Vagina (tissue), 2 donors: ENCODE measurements at regions not wholly inside any gene's neighbourhood (a gene's known extent, or its start where the extent isn't known, plus 50 kb on each side); places are given as distances from the start of the nearest gene placed in this dataset.

ENCODE experiments used
- DNase-seq, 2 donors: peaks; one replicate each; pipeline ENCODE4 v3.0.0-alpha.2; 2017; ENCODE audit errors: extremely low spot score in 2 of 2
- H3K27ac ChIP-seq: fragments of 200-600 bp; sonication (generic); one replicate; pipeline ENCODE4 v1.5.1; 2019
- H3K27me3 ChIP-seq: fragments of 200-600 bp; sonication (generic); one replicate; pipeline ENCODE4 v1.5.1; 2019
- H3K36me3 ChIP-seq, 2 donors: fragments of 200-600 bp; sonication (generic); one replicate each; pipeline ENCODE4 v1.5.1; 2017 to 2019
- H3K4me1 ChIP-seq: fragments of 200-600 bp; sonication (generic); one replicate; pipeline ENCODE4 v1.5.1; 2019
- H3K4me3 ChIP-seq, 2 donors: fragments of 200-600 bp; sonication (generic); 1 replicate in 1 of 2; 2 replicates in 1 of 2; pipeline ENCODE4 v1.5.1; 2016 to 2019
- H3K9me3 ChIP-seq: fragments of 200-600 bp; sonication (generic); one replicate; pipeline ENCODE4 v1.5.1; 2019
- POLR2A ChIP-seq, 2 donors: fragments of 450-650 bp; IDR thresholded peaks; one replicate each; pipeline ENCODE4 v1.6.1; 2017; ENCODE audit warnings: antibody characterized with exemption in 2 of 2, mild to moderate bottlenecking in 2 of 2, moderate library complexity in 2 of 2
- POLR2AphosphoS5 ChIP-seq, 2 donors: sonication (generic); formaldehyde crosslinking; IDR thresholded peaks; one replicate each; pipeline ENCODE4 v1.9.0; 2017; ENCODE audit warnings: antibody characterized with exemption in 2 of 2, mild to moderate bottlenecking in 2 of 2, low read depth in 1 of 2; ENCODE audit not compliant: insufficient read depth in 1 of 2
- intact Hi-C: fragments of 100-400 bp; cut with DNase I; formaldehyde crosslinking; loops from one replicate; pipeline ENCODE4 v1.15.1; 2023
- TF ChIP-seq, protein P1 (sequence below), 3 experiments: fragments of 450-650 bp in 2 of 3; fragments of 200-600 bp in 1 of 3; sonication (generic) in 1 of 3; IDR thresholded peaks; one replicate each; pipeline ENCODE4 v1.5.1; 2017 to 2019; ENCODE audit warnings: antibody characterized with exemption in 3 of 3, mild to moderate bottlenecking in 2 of 3, moderate library complexity in 2 of 3

DNA sequence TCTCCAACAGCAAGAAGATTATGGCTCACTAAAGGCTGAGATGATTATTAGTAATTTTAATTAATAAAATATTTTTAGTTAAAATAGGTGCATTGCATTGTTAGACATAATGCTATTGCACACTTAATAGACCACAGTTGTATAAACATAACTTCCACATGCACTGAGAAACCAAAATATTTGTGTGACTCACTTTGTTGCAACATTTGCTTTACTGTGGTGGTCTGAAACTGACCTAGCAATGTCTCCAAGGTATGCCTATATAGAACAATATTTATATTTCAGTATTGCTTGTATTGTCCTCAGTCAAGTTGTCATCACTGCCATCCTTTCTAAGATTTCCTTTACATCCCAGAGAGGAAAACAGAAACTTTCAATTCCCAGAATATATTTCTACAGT, 1215.2 kb downstream of the SI start:
- Histone ChIP-seq H3K9me3 (no peaks in the 10 kb centered on the region), H3K4me1 (no peaks in the 10 kb centered on the region), H3K4me3 (no peak overlapping the region), H3K27me3 (no peaks in the 10 kb centered on the region), H3K27ac (no peak overlapping the region), H3K36me3 (no peaks in the 10 kb centered on the region)
- no peak for TF ChIP-seq POLR2A (IDR thresholded peaks at IDR 0.05)
- TF ChIP-seq, protein P1, sequence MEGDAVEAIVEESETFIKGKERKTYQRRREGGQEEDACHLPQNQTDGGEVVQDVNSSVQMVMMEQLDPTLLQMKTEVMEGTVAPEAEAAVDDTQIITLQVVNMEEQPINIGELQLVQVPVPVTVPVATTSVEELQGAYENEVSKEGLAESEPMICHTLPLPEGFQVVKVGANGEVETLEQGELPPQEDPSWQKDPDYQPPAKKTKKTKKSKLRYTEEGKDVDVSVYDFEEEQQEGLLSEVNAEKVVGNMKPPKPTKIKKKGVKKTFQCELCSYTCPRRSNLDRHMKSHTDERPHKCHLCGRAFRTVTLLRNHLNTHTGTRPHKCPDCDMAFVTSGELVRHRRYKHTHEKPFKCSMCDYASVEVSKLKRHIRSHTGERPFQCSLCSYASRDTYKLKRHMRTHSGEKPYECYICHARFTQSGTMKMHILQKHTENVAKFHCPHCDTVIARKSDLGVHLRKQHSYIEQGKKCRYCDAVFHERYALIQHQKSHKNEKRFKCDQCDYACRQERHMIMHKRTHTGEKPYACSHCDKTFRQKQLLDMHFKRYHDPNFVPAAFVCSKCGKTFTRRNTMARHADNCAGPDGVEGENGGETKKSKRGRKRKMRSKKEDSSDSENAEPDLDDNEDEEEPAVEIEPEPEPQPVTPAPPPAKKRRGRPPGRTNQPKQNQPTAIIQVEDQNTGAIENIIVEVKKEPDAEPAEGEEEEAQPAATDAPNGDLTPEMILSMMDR (IDR thresholded peaks at IDR 0.05) = no peak
- no peak for TF ChIP-seq POLR2AphosphoS5 (IDR thresholded peaks at IDR 0.05; ENCODE audit: insufficient read depth in 1 of 2, low read depth in 1 of 2)
- intact Hi-C loops = no loop called here
- no peak for DNase-seq

DNA sequence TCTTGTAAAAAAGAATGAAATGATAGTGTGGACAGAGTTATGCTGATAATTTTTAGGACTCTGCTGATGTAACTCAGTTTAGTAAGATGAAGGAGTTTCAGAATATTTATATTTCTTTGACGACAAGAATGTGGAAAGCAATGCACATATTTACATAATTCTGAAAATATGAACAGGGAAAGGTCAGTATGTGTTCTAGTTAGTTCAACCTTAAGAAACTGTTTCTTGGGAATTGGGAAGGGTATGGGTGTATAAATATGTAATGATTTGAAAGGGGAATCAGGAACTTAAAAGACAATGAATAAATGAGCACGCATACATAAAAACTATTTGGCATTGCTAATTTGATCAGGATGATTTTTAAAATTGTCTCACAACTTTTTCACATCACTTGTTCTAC, 1226.1 kb downstream of the SI start:
- TF ChIP-seq POLR2A (IDR thresholded peaks at IDR 0.05) (no peak), POLR2AphosphoS5 (IDR thresholded peaks at IDR 0.05; ENCODE audit: insufficient read depth in 1 of 2, low read depth in 1 of 2) (no peak)
- TF ChIP-seq, protein P1 (IDR thresholded peaks at IDR 0.05) = no peak
- Histone ChIP-seq H3K4me1 (no peaks in the 10 kb centered on the region), H3K9me3 (no peaks in the 10 kb centered on the region), H3K27me3 (no peaks in the 10 kb centered on the region), H3K4me3 (no peak overlapping the region), H3K27ac (no peak overlapping the region), H3K36me3 (no peaks in the 10 kb centered on the region)
- DNase-seq = no peak
- intact Hi-C loops = no loop called here

DNA sequence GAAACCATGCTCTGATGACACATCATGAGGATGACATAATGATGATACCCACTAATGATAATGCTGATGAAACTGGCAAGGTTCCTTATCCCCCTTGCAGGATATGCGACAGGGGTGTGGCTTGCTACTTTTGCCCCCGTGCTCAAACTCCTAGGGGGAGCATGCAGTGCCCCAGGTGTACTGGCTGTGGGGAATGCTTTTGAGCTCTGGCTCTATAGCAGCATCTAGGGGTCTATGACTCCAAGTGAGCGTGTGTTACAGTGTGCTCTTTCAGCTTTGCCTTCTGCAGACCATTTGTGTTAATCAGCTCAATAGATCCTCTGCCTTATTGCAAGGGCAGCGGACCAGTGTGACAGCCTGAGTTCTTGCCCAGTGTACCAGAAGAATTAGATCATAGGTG, 1239.5 kb downstream of the SI start:
- TF ChIP-seq POLR2AphosphoS5 (IDR thresholded peaks at IDR 0.05; ENCODE audit: insufficient read depth in 1 of 2, low read depth in 1 of 2) = no peak
- TF ChIP-seq, protein P1 (IDR thresholded peaks at IDR 0.05) = no peak
- no peak for TF ChIP-seq POLR2A (IDR thresholded peaks at IDR 0.05)
- intact Hi-C loops = no loop called here
- no peaks in the 10 kb centered on the region for H3K36me3 ChIP-seq
- no peaks in the 10 kb centered on the region for H3K27me3 ChIP-seq
- no peak for DNase-seq
- no peak overlapping the region for H3K4me3 ChIP-seq
- no peaks in the 10 kb centered on the region for H3K9me3 ChIP-seq
- H3K27ac ChIP-seq = no peak overlapping the region
- H3K4me1 ChIP-seq = no peaks in the 10 kb centered on the region

DNA sequence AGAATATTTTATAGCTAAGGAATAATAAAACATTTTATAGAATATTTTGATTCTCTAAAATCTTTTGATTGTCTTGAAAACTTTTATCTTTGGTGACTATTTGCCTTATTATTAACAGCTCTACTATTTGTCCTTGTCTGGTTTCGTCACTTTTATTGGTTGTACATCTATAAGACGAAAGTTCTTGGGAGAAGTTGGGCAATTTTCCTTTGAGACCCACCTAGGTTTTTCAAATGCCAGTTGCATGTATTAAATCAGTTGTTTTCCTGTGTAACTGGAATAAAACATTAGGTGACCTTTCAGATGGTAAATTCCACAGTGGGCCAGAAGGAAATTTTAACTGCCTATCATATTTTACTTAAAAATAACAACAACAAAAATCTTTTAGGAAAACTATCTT, 1245.7 kb downstream of the SI start:
- no peaks in the 10 kb centered on the region for H3K27me3 ChIP-seq
- TF ChIP-seq POLR2A (IDR thresholded peaks at IDR 0.05) (no peak), POLR2AphosphoS5 (IDR thresholded peaks at IDR 0.05; ENCODE audit: insufficient read depth in 1 of 2, low read depth in 1 of 2) (no peak)
- TF ChIP-seq, protein P1 (IDR thresholded peaks at IDR 0.05) = no peak
- no peak overlapping the region for H3K4me3 ChIP-seq

DNA sequence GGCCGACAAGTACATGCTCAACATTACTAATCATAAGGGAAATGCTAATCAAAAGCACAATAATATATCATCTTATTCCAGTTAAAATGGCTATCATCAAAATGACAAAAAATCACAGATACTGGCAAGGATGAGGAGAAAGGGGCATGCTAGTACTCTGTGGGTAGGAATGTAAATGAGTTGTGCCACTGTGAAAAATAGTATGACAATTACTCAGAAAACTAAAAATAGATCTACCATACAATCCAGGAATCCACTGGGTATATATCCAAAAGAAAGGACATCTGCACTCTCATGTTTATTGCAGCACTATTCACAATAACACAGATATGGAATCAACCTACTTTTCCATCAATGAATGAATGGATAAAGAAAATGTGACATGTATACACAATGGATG, 1256.5 kb downstream of the SI start:
- no peaks in the 10 kb centered on the region for H3K36me3 ChIP-seq
- DNase-seq = no peak
- H3K27me3 ChIP-seq = no peaks in the 10 kb centered on the region
- intact Hi-C loops = no loop called here
- H3K4me3 ChIP-seq = no peak overlapping the region
- no peak overlapping the region for H3K27ac ChIP-seq
- H3K4me1 ChIP-seq = no peaks in the 10 kb centered on the region
- TF ChIP-seq, protein P1 (IDR thresholded peaks at IDR 0.05) = no peak
- TF ChIP-seq POLR2A (IDR thresholded peaks at IDR 0.05) (no peak), POLR2AphosphoS5 (IDR thresholded peaks at IDR 0.05; ENCODE audit: insufficient read depth in 1 of 2, low read depth in 1 of 2) (no peak)
- H3K9me3 ChIP-seq = no peaks in the 10 kb centered on the region

More for the DNA sequence above, 1245.7 kb downstream of the SI start:
- Histone ChIP-seq H3K9me3 (no peaks in the 10 kb centered on the region), H3K27ac (no peak overlapping the region), H3K36me3 (no peaks in the 10 kb centered on the region), H3K4me1 (no peaks in the 10 kb centered on the region)
- no peak for DNase-seq
- intact Hi-C loops = no loop called here
